Neural progenitor cell (in vitro differentiated cells): ENCODE measurements at regions not wholly inside any gene's neighbourhood (a gene's known extent, or its start where the extent isn't known, plus 50 kb on each side); places are given as distances from the start of the nearest gene placed in this dataset.

Experiments
- DNase-seq: peaks from one replicate; pipeline ENCODE4 v3.0.0-alpha.2; 2016; ENCODE audit warnings: low spot score
- H2AFZ ChIP-seq: fragments of 200-600 bp; sonication (generic); replicated peaks from 2 replicates; pipeline ENCODE4 v1.6.1; 2016; ENCODE audit warnings: antibody characterized with exemption
- H3F3A ChIP-seq: fragments of 200-600 bp; sonication (generic); 2 replicates; pipeline ENCODE4 v1.6.1; 2016; ENCODE audit warnings: antibody characterized with exemption, low read depth
- H3K27ac ChIP-seq: fragments of 200-600 bp; sonication (generic); 2 replicates; pipeline ENCODE4 v1.5.1; 2016; ENCODE audit warnings: mild to moderate bottlenecking
- H3K27me3 ChIP-seq: fragments of 200-600 bp; sonication (generic); 2 replicates; pipeline ENCODE4 v1.6.1; 2016; ENCODE audit warnings: mild to moderate bottlenecking, moderate library complexity
- H3K36me3 ChIP-seq: fragments of 200-600 bp; sonication (generic); 2 replicates; pipeline ENCODE4 v1.5.1; 2016
- H3K4me1 ChIP-seq: fragments of 200-600 bp; sonication (generic); 2 replicates; pipeline ENCODE4 v1.6.1; 2016; ENCODE audit warnings: mixed run types
- H3K4me2 ChIP-seq: fragments of 200-600 bp; sonication (generic); 2 replicates; pipeline ENCODE4 v1.6.1; 2016
- H3K4me3 ChIP-seq: fragments of 200-600 bp; sonication (generic); 2 replicates; pipeline ENCODE4 v1.5.1; 2016
- H3K79me2 ChIP-seq: fragments of 200-600 bp; sonication (generic); 2 replicates; pipeline ENCODE4 v1.6.1; 2016; ENCODE audit warnings: low read depth
- H3K9ac ChIP-seq: fragments of 200-600 bp; sonication (generic); 2 replicates; pipeline ENCODE4 v1.6.1; 2016
- H3K9me3 ChIP-seq: fragments of 200-600 bp; sonication (generic); 2 replicates; pipeline ENCODE4 v1.5.1; 2016; ENCODE audit warnings: low read depth
- H4K20me1 ChIP-seq: fragments of 200-600 bp; sonication (generic); 2 replicates; pipeline ENCODE4 v1.6.1; 2016; ENCODE audit warnings: low read depth
- H3K27ac Mint-ChIP-seq: 3 replicates; pipeline ENCODE4 v1.8.0; 2021; ENCODE audit warnings: mixed read lengths
- H3K27me3 Mint-ChIP-seq: 2 replicates; pipeline ENCODE4 v1.8.0; 2022; ENCODE audit warnings: low read depth, mild to moderate bottlenecking, inconsistent platforms, moderate library complexity, mixed read lengths; ENCODE audit not compliant: insufficient read depth
- H3K36me3 Mint-ChIP-seq: 3 replicates; pipeline ENCODE4 v1.8.0; 2021; ENCODE audit warnings: mixed read lengths
- H3K4me1 Mint-ChIP-seq: 3 replicates; pipeline ENCODE4 v1.8.0; 2021; ENCODE audit warnings: mixed read lengths
- H3K4me3 Mint-ChIP-seq: 3 replicates; pipeline ENCODE4 v1.8.0; 2021; ENCODE audit warnings: mild to moderate bottlenecking, moderate library complexity, mixed read lengths
- H3K9me3 Mint-ChIP-seq: 3 replicates; pipeline ENCODE4 v1.8.0; 2020; ENCODE audit warnings: mixed read lengths
- EZH2 ChIP-seq: fragments of 200-600 bp; sonication (generic); IDR thresholded peaks from 2 replicates; pipeline ENCODE4 v1.6.1; 2017; ENCODE audit warnings: antibody characterized with exemption, mild to moderate bottlenecking, moderate library complexity
- EZH2phosphoT487 ChIP-seq: fragments of 200-600 bp; sonication (generic); IDR thresholded peaks from 2 replicates; pipeline ENCODE4 v1.6.1; 2017; ENCODE audit warnings: antibody characterized with exemption
- TF ChIP-seq, protein P1 (sequence below): fragments of 200-600 bp; sonication (generic); IDR thresholded peaks from 2 replicates; pipeline ENCODE4 v1.5.1; 2017; ENCODE audit warnings: antibody characterized with exemption, mild to moderate bottlenecking

DNA sequence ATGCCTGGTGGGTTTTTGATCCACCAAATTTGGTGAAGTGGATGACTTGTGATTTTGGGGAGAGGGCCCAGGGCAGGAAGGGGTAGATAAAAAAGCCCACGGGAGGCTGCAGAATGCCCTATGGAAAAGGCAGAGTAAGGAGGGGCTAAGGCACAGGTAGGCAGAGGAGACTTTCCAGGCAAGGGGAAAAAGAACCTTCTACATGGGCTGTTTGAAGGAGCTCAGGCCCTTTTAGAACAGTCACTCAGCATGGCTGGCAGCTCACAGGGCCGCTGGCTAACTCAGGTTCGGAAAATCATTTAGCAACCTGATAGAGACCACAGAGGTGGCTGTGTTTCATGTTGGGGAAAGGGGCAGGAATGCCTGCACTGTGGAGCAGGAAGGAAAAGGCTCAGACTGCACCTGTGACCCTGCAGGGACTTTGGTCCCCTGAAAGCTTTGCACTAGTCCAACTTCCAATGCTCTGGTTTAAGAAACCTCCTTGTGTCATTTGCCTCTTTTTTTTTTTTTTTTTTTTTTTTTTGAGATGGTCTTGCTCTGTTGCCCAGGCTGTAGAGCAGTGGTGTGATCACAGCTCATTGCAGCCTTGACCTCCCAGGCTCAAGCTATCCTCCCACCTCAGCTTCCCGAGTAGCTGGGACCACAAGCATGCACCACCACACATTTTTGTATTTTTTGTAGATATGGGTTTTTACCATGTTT, 58.5 kb upstream of the ENAH start:
- Histone ChIP-seq H4K20me1 (no peaks in the 10 kb centered on the region), H3K9me3 (no peaks in the 10 kb centered on the region), H3K79me2 (no peaks in the 10 kb centered on the region), H3K27ac (no peak overlapping the region), H2AFZ (no peak overlapping the region), H3K9ac (no peak overlapping the region), H3K4me2 (no peak overlapping the region), H3K36me3 (no peaks in the 10 kb centered on the region), H3K4me1 (peaks cover 14% of the 10 kb centered on the region), H3K27me3 (no peaks in the 10 kb centered on the region), H3K4me3 (no peak overlapping the region), H3F3A (peaks cover 9% of the 10 kb centered on the region)
- no peak for TF ChIP-seq EZH2
- TF ChIP-seq, protein P1, sequence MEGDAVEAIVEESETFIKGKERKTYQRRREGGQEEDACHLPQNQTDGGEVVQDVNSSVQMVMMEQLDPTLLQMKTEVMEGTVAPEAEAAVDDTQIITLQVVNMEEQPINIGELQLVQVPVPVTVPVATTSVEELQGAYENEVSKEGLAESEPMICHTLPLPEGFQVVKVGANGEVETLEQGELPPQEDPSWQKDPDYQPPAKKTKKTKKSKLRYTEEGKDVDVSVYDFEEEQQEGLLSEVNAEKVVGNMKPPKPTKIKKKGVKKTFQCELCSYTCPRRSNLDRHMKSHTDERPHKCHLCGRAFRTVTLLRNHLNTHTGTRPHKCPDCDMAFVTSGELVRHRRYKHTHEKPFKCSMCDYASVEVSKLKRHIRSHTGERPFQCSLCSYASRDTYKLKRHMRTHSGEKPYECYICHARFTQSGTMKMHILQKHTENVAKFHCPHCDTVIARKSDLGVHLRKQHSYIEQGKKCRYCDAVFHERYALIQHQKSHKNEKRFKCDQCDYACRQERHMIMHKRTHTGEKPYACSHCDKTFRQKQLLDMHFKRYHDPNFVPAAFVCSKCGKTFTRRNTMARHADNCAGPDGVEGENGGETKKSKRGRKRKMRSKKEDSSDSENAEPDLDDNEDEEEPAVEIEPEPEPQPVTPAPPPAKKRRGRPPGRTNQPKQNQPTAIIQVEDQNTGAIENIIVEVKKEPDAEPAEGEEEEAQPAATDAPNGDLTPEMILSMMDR = no peak
- TF ChIP-seq EZH2phosphoT487 = no peak
- no peak overlapping the region for H3K4me3 Mint-ChIP-seq
- no peaks in the 10 kb centered on the region for H3K4me1 Mint-ChIP-seq
- H3K27ac Mint-ChIP-seq = no peak overlapping the region
- H3K9me3 Mint-ChIP-seq = no peaks in the 10 kb centered on the region
- no peak for DNase-seq
- no peaks in the 10 kb centered on the region for H3K27me3 Mint-ChIP-seq
- no peaks in the 10 kb centered on the region for H3K36me3 Mint-ChIP-seq

DNA sequence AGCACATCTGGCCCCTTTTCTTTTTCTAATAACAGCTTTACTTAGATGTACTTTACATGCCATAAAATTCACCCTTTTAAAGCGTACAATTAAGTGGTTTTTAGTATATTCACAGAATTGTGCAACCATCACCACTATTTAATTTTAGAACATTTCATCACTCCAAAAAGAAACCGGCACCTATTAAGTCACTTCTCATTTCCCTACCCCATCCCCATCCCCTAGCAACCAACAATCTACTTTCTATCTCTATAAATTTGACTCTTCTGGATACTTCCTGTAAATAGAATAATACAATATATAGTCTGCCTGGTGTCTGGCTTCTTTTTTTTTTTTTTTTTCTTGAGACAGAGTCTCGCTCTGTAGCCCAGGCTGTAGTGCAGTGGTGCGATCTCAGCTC, 59.5 kb upstream of the ENAH start:
- H2AFZ ChIP-seq = no peak overlapping the region
- peaks cover 12% of the 10 kb centered on the region for H3K4me1 ChIP-seq
- no peak overlapping the region for H3K4me3 Mint-ChIP-seq
- no peaks in the 10 kb centered on the region for H3K4me1 Mint-ChIP-seq
- TF ChIP-seq EZH2 (no peak), EZH2phosphoT487 (no peak)
- H3K27ac Mint-ChIP-seq = no peak overlapping the region
- H3K4me2 ChIP-seq = no peak overlapping the region
- H3K9me3 Mint-ChIP-seq = no peaks in the 10 kb centered on the region
- peaks cover 9% of the 10 kb centered on the region for H3F3A ChIP-seq
- no peaks in the 10 kb centered on the region for H3K36me3 Mint-ChIP-seq
- H3K4me3 ChIP-seq = no peak overlapping the region
- no peak overlapping the region for H3K27ac ChIP-seq
- H3K9ac ChIP-seq = no peak overlapping the region
- no peaks in the 10 kb centered on the region for H4K20me1 ChIP-seq
- no peaks in the 10 kb centered on the region for H3K27me3 ChIP-seq
- no peaks in the 10 kb centered on the region for H3K79me2 ChIP-seq
- H3K36me3 ChIP-seq = no peaks in the 10 kb centered on the region
- no peak for DNase-seq
- H3K27me3 Mint-ChIP-seq = no peaks in the 10 kb centered on the region
- no peaks in the 10 kb centered on the region for H3K9me3 ChIP-seq

DNA sequence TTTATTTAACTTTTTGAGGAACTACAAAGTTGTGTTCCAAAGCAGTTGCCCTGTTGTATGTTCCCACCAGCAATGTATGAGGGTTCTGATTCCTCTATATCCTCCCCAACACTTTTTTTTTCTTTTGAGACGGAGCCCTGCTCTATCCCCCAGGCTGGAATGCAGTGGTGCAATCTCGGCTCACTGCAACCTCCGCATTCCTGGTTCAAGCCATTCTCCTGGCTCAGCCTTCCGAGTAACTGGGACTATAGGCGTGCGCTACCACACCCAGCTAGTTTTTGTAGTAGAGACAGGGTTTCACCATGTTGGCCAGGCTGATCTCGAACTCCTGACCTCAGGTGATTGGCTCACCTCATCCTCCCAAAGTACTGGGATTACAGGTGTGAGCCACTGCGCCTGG, 60.4 kb upstream of the ENAH start:
- Histone ChIP-seq H3K27ac (no peak overlapping the region), H3K36me3 (no peaks in the 10 kb centered on the region), H3K9ac (no peak overlapping the region), H3K4me2 (no peak overlapping the region), H3K4me1 (peaks cover 3% of the 10 kb centered on the region), H2AFZ (no peak overlapping the region), H4K20me1 (no peaks in the 10 kb centered on the region), H3K79me2 (no peaks in the 10 kb centered on the region), H3K9me3 (no peaks in the 10 kb centered on the region), H3F3A (peaks cover 3% of the 10 kb centered on the region), H3K27me3 (no peaks in the 10 kb centered on the region), H3K4me3 (no peak overlapping the region)
- Mint-ChIP-seq H3K4me1 (no peaks in the 10 kb centered on the region), H3K27me3 (peaks cover 2% of the 10 kb centered on the region), H3K4me3 (no peak overlapping the region), H3K36me3 (no peaks in the 10 kb centered on the region), H3K27ac (no peak overlapping the region), H3K9me3 (no peaks in the 10 kb centered on the region)
- DNase-seq = no peak
- TF ChIP-seq, protein P1 = no peak
- TF ChIP-seq EZH2phosphoT487 = no peak
- no peak for TF ChIP-seq EZH2

DNA sequence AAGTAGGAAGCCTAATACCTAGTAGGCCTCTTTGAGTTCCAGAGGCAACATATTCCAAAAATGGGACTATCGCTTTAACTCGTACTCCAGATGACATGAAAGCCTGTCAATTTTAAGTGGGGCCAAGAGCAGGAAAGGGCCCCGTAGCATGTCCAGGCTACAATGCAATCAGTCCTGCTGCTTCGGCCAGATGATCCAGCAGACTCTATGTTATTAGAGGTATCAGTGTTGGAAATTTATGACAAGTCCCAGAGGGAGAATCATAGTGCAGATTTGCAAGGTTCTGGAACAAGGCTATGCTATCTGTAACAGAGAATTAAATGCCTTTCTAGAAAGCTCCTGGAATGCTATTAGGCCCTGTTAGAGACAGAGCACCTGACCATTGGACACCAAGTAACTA, 56.7 kb upstream of the SRP9 start:
- no peaks in the 10 kb centered on the region for H3K9me3 Mint-ChIP-seq
- no peak overlapping the region for H3K27ac Mint-ChIP-seq
- H2AFZ ChIP-seq = no peak overlapping the region

More for the DNA sequence above, 56.7 kb upstream of the SRP9 start:
- Histone ChIP-seq H3K36me3 (no peaks in the 10 kb centered on the region), H3K27me3 (no peaks in the 10 kb centered on the region), H3K4me2 (no peak overlapping the region), H3K27ac (no peak overlapping the region), H3K9me3 (no peaks in the 10 kb centered on the region), H3F3A (no peaks in the 10 kb centered on the region), H3K4me1 (no peaks in the 10 kb centered on the region), H3K4me3 (no peak overlapping the region), H4K20me1 (no peaks in the 10 kb centered on the region), H3K79me2 (no peaks in the 10 kb centered on the region), H3K9ac (no peak overlapping the region)
- no peak for DNase-seq
- no peak for TF ChIP-seq EZH2phosphoT487
- TF ChIP-seq EZH2 = no peak
- TF ChIP-seq, protein P1 = no peak
- peaks cover 7% of the 10 kb centered on the region for H3K27me3 Mint-ChIP-seq
- no peaks in the 10 kb centered on the region for H3K4me1 Mint-ChIP-seq
- H3K4me3 Mint-ChIP-seq = no peak overlapping the region
- H3K36me3 Mint-ChIP-seq = no peaks in the 10 kb centered on the region
